ENCODE measurements at regions not wholly inside any gene's neighbourhood (a gene's known extent, or its start where the extent isn't known, plus 50 kb on each side); places are given as distances from the start of the nearest gene placed in this dataset.

GRCh38 chr11:115910379-115910778, 406.2 kb upstream of the CADM1 start:
- no peaks in the 10 kb centered on the region for H3K9me3 Mint-ChIP-seq
- no peaks in the 10 kb centered on the region for H3K36me3 Mint-ChIP-seq (ENCODE audit: low read depth)
- H3K4me3 Mint-ChIP-seq = no peak overlapping the region
- peaks cover 7% of the 10 kb centered on the region for H3K27me3 Mint-ChIP-seq
- no peak overlapping the region for H3K27ac Mint-ChIP-seq
- no peaks in the 10 kb centered on the region for H3K4me1 Mint-ChIP-seq (ENCODE audit: low read depth)

GRCh38 chr11:115906171-115906570, 402.0 kb upstream of the CADM1 start:
- H3K9me3 Mint-ChIP-seq = no peaks in the 10 kb centered on the region
- no peak overlapping the region for H3K4me3 Mint-ChIP-seq
- H3K4me1 Mint-ChIP-seq (ENCODE audit: low read depth) = no peaks in the 10 kb centered on the region

GRCh38 chr11:115905341-115906000, 401.3 kb upstream of the CADM1 start:
- H3K4me3 Mint-ChIP-seq = no peak overlapping the region

More at GRCh38 chr11:115906171-115906570, 402.0 kb upstream of the CADM1 start:
- peaks cover 8% of the 10 kb centered on the region for H3K27me3 Mint-ChIP-seq
- no peaks in the 10 kb centered on the region for H3K36me3 Mint-ChIP-seq (ENCODE audit: low read depth)
- H3K27ac Mint-ChIP-seq = no peak overlapping the region

DNA sequence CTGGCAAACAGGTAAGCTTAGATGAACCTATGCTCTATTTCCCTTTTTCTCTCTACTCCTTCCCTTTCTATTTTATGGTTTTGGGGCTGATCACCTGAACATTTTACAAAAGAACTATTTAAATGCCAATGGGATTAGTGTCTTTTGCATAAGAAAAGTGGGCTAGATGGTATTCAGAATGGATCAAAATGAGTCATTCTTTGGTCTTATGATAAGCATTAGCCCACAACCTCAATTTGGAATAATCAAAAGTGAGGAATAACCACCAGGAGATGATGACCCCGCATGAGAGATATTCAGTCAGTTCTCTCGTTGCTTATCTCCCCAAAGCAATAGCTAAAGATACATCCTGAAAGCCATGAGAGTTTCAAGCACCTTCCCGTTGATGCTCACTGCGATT, 399.0 kb upstream of the CADM1 start:
- Mint-ChIP-seq H3K27ac (no peak overlapping the region), H3K36me3 (ENCODE audit: low read depth) (no peaks in the 10 kb centered on the region), H3K27me3 (peaks cover 8% of the 10 kb centered on the region), H3K4me3 (no peak overlapping the region), H3K9me3 (peaks cover 5% of the 10 kb centered on the region), H3K4me1 (ENCODE audit: low read depth) (no peaks in the 10 kb centered on the region)

More at GRCh38 chr11:115905341-115906000, 401.3 kb upstream of the CADM1 start:
- no peak overlapping the region for H3K27ac Mint-ChIP-seq
- no peaks in the 10 kb centered on the region for H3K36me3 Mint-ChIP-seq (ENCODE audit: low read depth)
- H3K27me3 Mint-ChIP-seq = peaks cover 8% of the 10 kb centered on the region
- H3K4me1 Mint-ChIP-seq (ENCODE audit: low read depth) = no peaks in the 10 kb centered on the region
- no peaks in the 10 kb centered on the region for H3K9me3 Mint-ChIP-seq

DNA sequence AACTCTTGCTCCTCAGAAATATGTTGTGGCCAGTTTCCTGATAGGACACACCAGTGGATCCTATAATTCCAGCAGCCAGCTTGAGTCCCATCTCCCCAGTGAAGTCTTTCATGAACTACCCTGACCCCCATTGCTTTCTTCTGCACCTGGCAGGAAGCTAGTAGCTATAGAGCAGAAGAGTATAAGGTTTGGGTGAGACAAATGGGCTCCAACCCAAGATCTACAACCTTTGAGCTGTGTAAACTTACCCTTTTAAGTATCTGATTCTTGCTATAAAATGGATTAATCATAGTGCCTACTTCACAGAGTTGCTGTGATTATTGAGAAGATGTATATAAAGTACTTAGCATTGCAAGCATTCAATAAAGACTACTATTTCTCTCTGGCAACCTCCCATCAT, 396.9 kb upstream of the CADM1 start:
- Mint-ChIP-seq H3K4me1 (ENCODE audit: low read depth) (no peaks in the 10 kb centered on the region), H3K27me3 (peaks cover 5% of the 10 kb centered on the region), H3K4me3 (no peak overlapping the region), H3K36me3 (ENCODE audit: low read depth) (no peaks in the 10 kb centered on the region), H3K27ac (no peak overlapping the region), H3K9me3 (peaks cover 9% of the 10 kb centered on the region)

GRCh38 chr11:115900111-115900510, 395.9 kb upstream of the CADM1 start:
- peaks cover 9% of the 10 kb centered on the region for H3K9me3 Mint-ChIP-seq
- no peak overlapping the region for H3K27ac Mint-ChIP-seq
- H3K27me3 Mint-ChIP-seq = no peaks in the 10 kb centered on the region
- no peaks in the 10 kb centered on the region for H3K4me1 Mint-ChIP-seq (ENCODE audit: low read depth)
- H3K4me3 Mint-ChIP-seq = no peak overlapping the region
- no peaks in the 10 kb centered on the region for H3K36me3 Mint-ChIP-seq (ENCODE audit: low read depth)

DNA sequence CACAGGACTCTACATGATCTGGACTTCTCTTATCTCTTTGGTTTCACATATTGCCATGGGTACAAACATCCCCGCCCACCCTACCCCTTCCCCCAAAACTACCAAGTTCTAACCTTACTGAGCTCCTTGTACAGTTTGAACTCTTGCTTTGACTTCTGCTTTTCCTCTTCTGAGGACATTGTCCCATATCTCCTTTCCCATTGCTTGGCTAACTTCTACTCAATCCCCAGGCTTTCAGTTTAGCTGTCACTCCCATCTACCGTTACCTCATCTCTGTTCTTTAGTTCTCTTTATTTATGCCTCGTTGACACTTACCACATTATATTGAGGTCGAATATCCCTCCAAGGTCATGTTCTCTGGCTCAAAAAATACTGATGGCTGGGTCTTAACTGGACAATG, 393.5 kb upstream of the CADM1 start:
- Mint-ChIP-seq H3K36me3 (ENCODE audit: low read depth) (no peaks in the 10 kb centered on the region), H3K4me3 (no peak overlapping the region), H3K9me3 (peaks cover 9% of the 10 kb centered on the region), H3K4me1 (ENCODE audit: low read depth) (no peaks in the 10 kb centered on the region), H3K27ac (no peak overlapping the region), H3K27me3 (no peaks in the 10 kb centered on the region)

DNA sequence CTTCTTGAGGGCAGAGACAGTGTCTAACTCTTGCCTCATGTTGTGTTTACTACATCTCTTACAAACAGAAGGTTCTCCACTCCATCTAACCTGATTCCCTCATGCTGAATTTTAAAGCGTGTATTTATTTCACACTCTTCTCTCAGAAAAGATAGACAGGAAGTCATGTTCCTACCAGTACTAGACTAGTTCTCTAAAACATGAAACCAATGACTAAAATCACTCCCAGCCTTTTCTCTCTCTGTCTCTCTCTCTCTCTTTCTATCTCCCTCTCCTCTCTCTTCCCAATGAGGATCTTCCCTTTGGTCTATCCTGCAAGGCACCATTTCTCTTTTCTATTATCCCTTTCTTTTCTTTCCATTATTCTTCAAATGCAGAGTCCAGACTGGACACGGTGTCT, 391.9 kb upstream of the CADM1 start:
- Mint-ChIP-seq H3K27ac (no peak overlapping the region), H3K36me3 (ENCODE audit: low read depth) (no peaks in the 10 kb centered on the region), H3K4me1 (ENCODE audit: low read depth) (no peaks in the 10 kb centered on the region), H3K27me3 (no peaks in the 10 kb centered on the region), H3K9me3 (peaks cover 9% of the 10 kb centered on the region), H3K4me3 (no peak overlapping the region)

DNA sequence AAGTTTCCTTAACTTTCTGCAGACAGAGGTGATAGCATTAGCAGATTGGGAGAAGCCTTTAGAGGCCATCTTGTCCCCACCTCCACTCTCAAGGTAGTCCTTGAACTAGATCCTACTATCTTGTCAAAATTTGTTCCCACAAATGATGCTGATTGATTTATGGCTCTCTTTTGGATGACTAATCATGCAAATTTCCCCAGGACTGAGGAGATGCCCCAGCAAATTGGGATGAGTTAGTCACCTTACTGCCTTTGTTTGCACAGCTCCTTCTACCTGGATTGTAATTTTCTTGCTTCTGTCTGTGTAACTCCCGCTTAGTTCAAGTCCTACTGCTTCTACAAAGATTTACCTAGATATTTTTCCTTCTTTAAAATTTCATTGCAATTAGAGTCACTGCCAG, 391.4 kb upstream of the CADM1 start:
- H3K4me3 Mint-ChIP-seq = no peak overlapping the region
- H3K4me1 Mint-ChIP-seq (ENCODE audit: low read depth) = no peaks in the 10 kb centered on the region
- H3K27ac Mint-ChIP-seq = no peak overlapping the region
- no peaks in the 10 kb centered on the region for H3K36me3 Mint-ChIP-seq (ENCODE audit: low read depth)
- no peaks in the 10 kb centered on the region for H3K27me3 Mint-ChIP-seq
- H3K9me3 Mint-ChIP-seq = peaks cover 12% of the 10 kb centered on the region

DNA sequence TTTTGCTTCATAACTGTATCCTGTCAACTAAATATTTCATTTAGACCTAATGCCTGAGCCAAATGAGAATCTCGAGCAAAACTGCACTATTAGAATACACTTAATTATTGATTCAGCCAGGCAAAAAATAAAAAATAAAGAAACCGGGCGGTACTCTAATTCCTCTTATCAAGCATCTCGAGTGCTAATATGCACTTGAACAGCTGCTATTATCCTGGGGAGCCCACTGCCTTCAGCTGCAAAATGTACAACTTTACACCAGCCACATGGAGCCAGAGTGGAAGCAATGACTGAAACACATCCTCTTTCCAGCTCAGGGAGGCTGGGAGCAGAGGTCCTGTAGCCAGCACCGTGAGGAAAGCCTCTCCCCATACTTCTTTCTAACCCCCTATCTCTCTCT, 390.0 kb upstream of the CADM1 start:
- Mint-ChIP-seq H3K4me3 (no peak overlapping the region), H3K9me3 (peaks cover 14% of the 10 kb centered on the region), H3K36me3 (ENCODE audit: low read depth) (no peaks in the 10 kb centered on the region), H3K27ac (no peak overlapping the region), H3K27me3 (no peaks in the 10 kb centered on the region), H3K4me1 (ENCODE audit: low read depth) (no peaks in the 10 kb centered on the region)

- no peaks in the 10 kb centered on the region for H3K36me3 Mint-ChIP-seq (ENCODE audit: low read depth)
- no peaks in the 10 kb centered on the region for H3K27me3 Mint-ChIP-seq
- no peak overlapping the region for H3K27ac Mint-ChIP-seq
- no peak overlapping the region for H3K4me3 Mint-ChIP-seq
- H3K9me3 Mint-ChIP-seq = peaks cover 13% of the 10 kb centered on the region
- no peaks in the 10 kb centered on the region for H3K4me1 Mint-ChIP-seq (ENCODE audit: low read depth)
These were observed 389.4 kb upstream of the CADM1 start for GRCh38 chr11:115893461-115894099.

DNA sequence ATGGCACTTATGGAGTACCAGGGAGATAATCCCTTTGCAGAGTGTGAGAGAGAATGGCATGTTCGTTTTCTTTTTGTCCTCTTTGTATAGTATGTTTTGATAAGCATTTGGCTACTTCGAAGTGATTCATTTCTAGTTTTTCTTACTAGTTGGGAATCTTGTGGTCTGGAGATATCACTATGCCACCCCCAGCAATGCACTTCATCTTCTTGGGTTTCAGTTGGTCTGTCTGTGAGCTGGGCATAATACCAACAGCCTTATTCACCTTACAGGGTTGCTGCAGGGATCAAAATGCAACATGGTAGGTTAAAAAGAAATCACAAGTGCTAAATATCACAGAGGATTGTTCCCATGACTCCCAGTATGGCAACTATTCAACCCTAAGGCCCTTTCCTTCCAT, 387.8 kb upstream of the CADM1 start:
- Mint-ChIP-seq H3K27ac (no peak overlapping the region), H3K4me1 (ENCODE audit: low read depth) (no peaks in the 10 kb centered on the region), H3K4me3 (no peak overlapping the region), H3K9me3 (peaks cover 4% of the 10 kb centered on the region), H3K27me3 (peaks cover 3% of the 10 kb centered on the region), H3K36me3 (ENCODE audit: low read depth) (no peaks in the 10 kb centered on the region)

- no peak overlapping the region for H3K27ac Mint-ChIP-seq
- no peaks in the 10 kb centered on the region for H3K36me3 Mint-ChIP-seq (ENCODE audit: low read depth)
- peaks cover 4% of the 10 kb centered on the region for H3K27me3 Mint-ChIP-seq
- H3K9me3 Mint-ChIP-seq = peaks cover 4% of the 10 kb centered on the region
- H3K4me3 Mint-ChIP-seq = no peak overlapping the region
- H3K4me1 Mint-ChIP-seq (ENCODE audit: low read depth) = no peaks in the 10 kb centered on the region
These were observed 387.4 kb upstream of the CADM1 start for GRCh38 chr11:115891581-115891980.

- no peaks in the 10 kb centered on the region for H3K36me3 Mint-ChIP-seq (ENCODE audit: low read depth)
- peaks cover 4% of the 10 kb centered on the region for H3K27me3 Mint-ChIP-seq
- H3K4me1 Mint-ChIP-seq (ENCODE audit: low read depth) = no peaks in the 10 kb centered on the region
- no peak overlapping the region for H3K4me3 Mint-ChIP-seq
- no peak overlapping the region for H3K27ac Mint-ChIP-seq
- H3K9me3 Mint-ChIP-seq = peaks cover 4% of the 10 kb centered on the region
These were observed 386.3 kb upstream of the CADM1 start for GRCh38 chr11:115890500-115890899.

DNA sequence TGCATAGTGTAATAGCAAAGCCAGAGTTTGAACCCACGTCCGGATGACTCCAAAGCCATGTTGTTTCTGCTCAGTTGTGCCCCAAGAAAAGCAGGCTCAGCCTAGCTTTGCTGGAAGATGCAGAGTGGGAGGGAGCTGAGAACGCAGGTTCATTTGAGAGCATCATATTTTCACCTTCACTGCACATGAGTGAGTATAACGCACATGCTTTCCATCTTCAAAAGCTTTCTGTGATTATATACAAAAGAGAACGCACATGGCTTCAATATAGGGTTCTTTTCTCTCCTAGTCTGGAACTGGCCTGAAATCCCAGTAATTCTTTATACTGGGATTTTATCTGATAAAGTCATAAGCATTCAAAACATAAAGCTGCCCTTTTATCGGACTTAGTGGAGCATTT, 385.5 kb upstream of the CADM1 start:
- no peak overlapping the region for H3K4me3 Mint-ChIP-seq
- H3K4me1 Mint-ChIP-seq (ENCODE audit: low read depth) = no peaks in the 10 kb centered on the region
- H3K9me3 Mint-ChIP-seq = peaks cover 4% of the 10 kb centered on the region
- H3K36me3 Mint-ChIP-seq (ENCODE audit: low read depth) = no peaks in the 10 kb centered on the region
- H3K27me3 Mint-ChIP-seq = peaks cover 4% of the 10 kb centered on the region
- H3K27ac Mint-ChIP-seq = no peak overlapping the region

- Mint-ChIP-seq H3K4me3 (no peak overlapping the region), H3K27ac (no peak overlapping the region), H3K4me1 (ENCODE audit: low read depth) (no peaks in the 10 kb centered on the region), H3K36me3 (ENCODE audit: low read depth) (no peaks in the 10 kb centered on the region), H3K27me3 (peaks cover 7% of the 10 kb centered on the region), H3K9me3 (peaks cover 4% of the 10 kb centered on the region)
These were observed 383.5 kb upstream of the CADM1 start for GRCh38 chr11:115887727-115888126.

Data from stimulated activated naive CD8-positive, alpha-beta T cell treated with anti-CD3 and anti-CD28 coated beads, Interleukin-15, Interleukin-2, amounts not matched to agents 100 ng/mL and 50 ng/mL, for 24 hours (primary cell).